ENCODE measurements at regions not wholly inside any gene's neighbourhood (a gene's known extent, or its start where the extent isn't known, plus 50 kb on each side); places are given as distances from the start of the nearest gene placed in this dataset.

DNA sequence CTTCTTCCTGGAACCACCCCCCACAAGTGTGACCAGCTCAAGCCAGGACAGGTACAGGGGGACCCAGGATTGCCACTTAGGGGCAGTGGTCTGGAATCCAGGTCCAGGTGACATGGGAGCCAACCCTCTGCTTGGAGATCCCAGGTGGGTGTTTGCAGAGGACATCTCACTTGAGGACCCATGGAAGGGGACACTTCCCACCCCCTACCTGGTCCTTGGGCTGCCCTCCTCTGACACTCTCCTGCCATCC lies 145.5 kb downstream of the SEC14L1 start (continued):
- TF ChIP-seq, protein P1, sequence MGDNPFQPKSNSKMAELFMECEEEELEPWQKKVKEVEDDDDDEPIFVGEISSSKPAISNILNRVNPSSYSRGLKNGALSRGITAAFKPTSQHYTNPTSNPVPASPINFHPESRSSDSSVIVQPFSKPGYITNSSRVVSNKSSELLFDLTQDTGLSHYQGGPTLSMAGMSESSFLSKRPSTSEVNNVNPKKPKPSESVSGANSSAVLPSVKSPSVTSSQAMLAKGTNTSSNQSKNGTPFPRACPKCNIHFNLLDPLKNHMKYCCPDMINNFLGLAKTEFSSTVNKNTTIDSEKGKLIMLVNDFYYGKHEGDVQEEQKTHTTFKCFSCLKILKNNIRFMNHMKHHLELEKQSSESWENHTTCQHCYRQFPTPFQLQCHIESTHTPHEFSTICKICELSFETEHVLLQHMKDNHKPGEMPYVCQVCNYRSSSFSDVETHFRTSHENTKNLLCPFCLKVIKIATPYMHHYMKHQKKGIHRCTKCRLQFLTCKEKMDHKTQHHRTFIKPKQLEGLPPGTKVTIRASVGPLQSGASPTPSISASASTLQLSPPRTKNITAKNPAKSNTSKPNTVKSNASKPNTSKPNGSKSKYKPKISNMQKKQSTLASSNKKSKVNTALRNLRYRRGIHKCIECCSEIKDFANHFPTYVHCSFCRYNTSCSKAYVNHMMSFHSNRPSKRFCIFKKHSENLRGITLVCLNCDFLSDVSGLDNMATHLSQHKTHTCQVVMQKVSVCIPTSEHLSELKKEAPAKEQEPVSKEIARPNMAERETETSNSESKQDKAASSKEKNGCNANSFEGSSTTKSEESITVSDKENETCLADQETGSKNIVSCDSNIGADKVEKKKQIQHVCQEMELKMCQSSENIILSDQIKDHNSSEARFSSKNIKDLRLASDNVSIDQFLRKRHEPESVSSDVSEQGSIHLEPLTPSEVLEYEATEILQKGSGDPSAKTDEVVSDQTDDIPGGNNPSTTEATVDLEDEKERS (CRISPR knock-in tag; IDR thresholded peaks at IDR 0.05), result 0 out of 2 replicates have a peak, but pooled peaks have one; percentile 34
- peak; percentile 77 for TF ChIP-seq POLR2G (IDR thresholded peaks at IDR 0.05; ENCODE audit: low read depth, low read length)
- TF ChIP-seq IRF9 (CRISPR knock-in tag; IDR thresholded peaks at IDR 0.05; ENCODE audit: borderline replicate concordance), result 0 out of 2 replicates have a peak, but pooled peaks have one; percentile 17
- TF ChIP-seq ZNF501 (CRISPR knock-in tag; IDR thresholded peaks at IDR 0.05), result peak; percentile 85
- TF ChIP-seq ARHGAP35 (CRISPR knock-in tag; IDR thresholded peaks at IDR 0.05; ENCODE audit: borderline replicate concordance), result no peak
- TF ChIP-seq ZNF343 (CRISPR knock-in tag; IDR thresholded peaks at IDR 0.05), result peak; percentile 95
- no peak for TF ChIP-seq NBN (conservative IDR thresholded peaks at IDR 0.05)
- TF ChIP-seq ZNF619 (CRISPR knock-in tag; IDR thresholded peaks at IDR 0.05), result peak; percentile 71; the same call in 1 of the 2 replicates

Measured in HepG2 (cell line).